Activated CD8-positive, alpha-beta memory T cell treated with anti-CD3 and anti-CD28 coated beads, Interleukin-2, amount 10 ng/mL, durations not matched to agents 7 days and 5 days (primary cell): ENCODE measurements at regions not wholly inside any gene's neighbourhood (a gene's known extent, or its start where the extent isn't known, plus 50 kb on each side); places are given as distances from the start of the nearest gene placed in this dataset.

Experiments used
- ATAC-seq: fragments of 150-1000 bp; cut with Tn5 transposase; one replicate; pipeline ENCODE4 v1.10.0; 2021; ENCODE audit warnings: moderate library complexity
- CTCF ChIA-PET: fragments of 350-600 bp; sonication (Branson Sonifier 250); formaldehyde crosslinking; loops from one replicate; lab custom pipeline; 2021; ENCODE audit warnings: antibody characterized with exemption; lab: Charles Lee
- DNase-seq: peaks from one replicate; pipeline ENCODE4 v3.0.0-alpha.2; 2020
- H3K27ac Mint-ChIP-seq: one replicate; pipeline ENCODE4 v1.8.0; 2021; ENCODE audit warnings: mild to moderate bottlenecking, mixed read lengths
- H3K27me3 Mint-ChIP-seq: one replicate; pipeline ENCODE4 v1.8.0; 2021; ENCODE audit warnings: mixed read lengths
- H3K36me3 Mint-ChIP-seq: one replicate; pipeline ENCODE4 v1.8.0; 2021; ENCODE audit warnings: mild to moderate bottlenecking, mixed read lengths
- H3K4me1 Mint-ChIP-seq: one replicate; pipeline ENCODE4 v1.8.0; 2021; ENCODE audit warnings: mixed read lengths
- H3K4me3 Mint-ChIP-seq: one replicate; pipeline ENCODE4 v1.8.0; 2021; ENCODE audit warnings: mild to moderate bottlenecking, moderate library complexity, mixed read lengths
- H3K9me3 Mint-ChIP-seq: one replicate; pipeline ENCODE4 v1.8.0; 2022; ENCODE audit warnings: low read depth, mixed read lengths

DNA sequence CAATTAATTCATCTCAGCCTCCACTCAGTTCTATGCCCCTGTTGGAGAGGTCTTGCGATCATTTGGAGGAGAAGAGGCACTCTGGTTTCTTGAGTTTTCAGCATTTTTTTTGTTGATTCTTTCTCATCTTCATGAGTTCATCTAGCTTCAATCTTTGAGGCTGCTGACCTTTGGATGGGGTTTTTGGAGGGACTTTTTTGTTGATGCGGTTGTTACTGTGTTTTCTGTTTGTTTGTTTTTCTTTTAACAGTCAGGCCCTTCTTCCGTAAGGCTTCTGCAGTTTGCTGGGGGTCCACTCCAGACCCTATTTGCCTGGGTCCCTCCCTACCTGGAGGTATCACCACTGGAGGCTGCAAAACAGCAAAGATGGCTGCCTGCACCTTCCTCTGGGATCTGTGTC is 149.9 kb upstream of the RBBP8 start:
- H3K36me3 Mint-ChIP-seq, result no peaks in the 10 kb centered on the region

DNA sequence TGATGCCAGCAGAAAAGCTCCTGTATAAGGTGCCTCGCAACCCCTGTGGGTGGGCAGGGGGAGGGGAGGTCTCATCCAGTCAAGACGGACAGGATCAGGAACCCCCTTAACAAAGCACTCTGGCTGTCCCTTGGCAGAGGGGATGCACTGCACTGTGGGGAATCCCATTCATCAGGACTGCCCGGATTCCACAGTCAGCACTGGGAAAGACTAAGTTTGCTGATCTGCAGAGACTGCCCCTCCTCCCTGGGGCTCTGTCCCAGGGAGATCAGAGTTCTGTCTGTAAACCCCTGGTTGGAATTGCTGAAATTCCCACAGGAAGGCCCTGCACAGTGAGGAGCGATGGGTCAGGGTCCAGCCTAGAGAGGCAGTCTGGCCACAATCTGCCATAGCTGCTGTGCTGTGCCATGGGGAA is 149.5 kb upstream of the RBBP8 start:
- Mint-ChIP-seq H3K36me3 (no peaks in the 10 kb centered on the region), H3K9me3 (no peaks in the 10 kb centered on the region), H3K27ac (no peak overlapping the region), H3K4me1 (no peaks in the 10 kb centered on the region), H3K27me3 (peaks cover 51% of the 10 kb centered on the region), H3K4me3 (no peak overlapping the region)
- DNase-seq (no peak), ATAC-seq (no peak)
- CTCF ChIA-PET, result no interaction called here

More for the DNA sequence above, 149.9 kb upstream of the RBBP8 start:
- ATAC-seq (no peak), DNase-seq (no peak)
- H3K4me3 Mint-ChIP-seq, result no peak overlapping the region
- no peak overlapping the region for H3K27ac Mint-ChIP-seq
- H3K4me1 Mint-ChIP-seq, result no peaks in the 10 kb centered on the region
- H3K9me3 Mint-ChIP-seq, result no peaks in the 10 kb centered on the region
- CTCF ChIA-PET, result no interaction called here
- H3K27me3 Mint-ChIP-seq, result peaks cover 47% of the 10 kb centered on the region

DNA sequence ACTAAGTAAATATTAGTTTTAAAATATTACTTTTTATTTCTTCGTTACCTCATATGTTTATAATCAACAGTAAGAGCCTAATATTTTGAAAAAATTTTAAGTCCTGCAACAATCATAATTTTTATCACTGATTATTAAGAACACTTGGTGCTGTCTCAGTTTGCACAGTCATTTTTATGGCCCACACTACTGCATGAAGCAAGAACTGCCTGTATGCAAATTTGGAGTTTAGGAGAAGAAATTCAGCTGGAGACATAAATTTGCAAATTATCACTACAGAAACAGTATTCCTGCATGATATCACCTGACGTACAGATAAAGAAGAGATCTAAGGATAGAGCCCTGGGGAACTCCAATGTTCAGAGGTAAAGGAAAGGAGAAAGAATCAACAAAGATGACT is 144.1 kb upstream of the RBBP8 start:
- Mint-ChIP-seq H3K36me3 (no peaks in the 10 kb centered on the region), H3K27ac (no peak overlapping the region), H3K27me3 (peaks cover 48% of the 10 kb centered on the region), H3K9me3 (no peaks in the 10 kb centered on the region), H3K4me3 (no peak overlapping the region), H3K4me1 (no peaks in the 10 kb centered on the region)
- DNase-seq, result no peak
- no peak for ATAC-seq
- CTCF ChIA-PET, result no interaction called here

DNA sequence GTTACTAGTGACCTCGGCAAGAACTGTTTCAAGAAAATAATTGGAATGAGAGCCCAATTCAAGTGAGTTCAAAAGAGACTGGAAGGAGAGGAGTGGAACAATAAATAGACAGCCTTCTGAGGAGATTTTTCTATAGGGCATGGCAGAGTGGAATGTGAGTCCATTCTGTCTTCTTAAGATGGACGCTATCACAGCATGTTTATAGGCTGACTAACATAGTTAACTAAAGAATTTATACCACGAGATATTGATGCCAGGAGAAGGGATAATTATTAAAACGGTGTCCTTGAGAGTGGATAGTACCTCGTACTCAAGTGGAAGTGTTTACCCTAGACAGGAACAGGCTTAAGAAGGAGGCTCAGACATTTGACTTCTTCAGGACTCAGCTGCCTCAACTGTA is 143.5 kb upstream of the RBBP8 start:
- ATAC-seq (no peak), DNase-seq (no peak)
- Mint-ChIP-seq H3K4me1 (no peaks in the 10 kb centered on the region), H3K9me3 (no peaks in the 10 kb centered on the region), H3K27ac (no peak overlapping the region), H3K36me3 (no peaks in the 10 kb centered on the region), H3K4me3 (no peak overlapping the region), H3K27me3 (peaks cover 51% of the 10 kb centered on the region)
- CTCF ChIA-PET, result no interaction called here

DNA sequence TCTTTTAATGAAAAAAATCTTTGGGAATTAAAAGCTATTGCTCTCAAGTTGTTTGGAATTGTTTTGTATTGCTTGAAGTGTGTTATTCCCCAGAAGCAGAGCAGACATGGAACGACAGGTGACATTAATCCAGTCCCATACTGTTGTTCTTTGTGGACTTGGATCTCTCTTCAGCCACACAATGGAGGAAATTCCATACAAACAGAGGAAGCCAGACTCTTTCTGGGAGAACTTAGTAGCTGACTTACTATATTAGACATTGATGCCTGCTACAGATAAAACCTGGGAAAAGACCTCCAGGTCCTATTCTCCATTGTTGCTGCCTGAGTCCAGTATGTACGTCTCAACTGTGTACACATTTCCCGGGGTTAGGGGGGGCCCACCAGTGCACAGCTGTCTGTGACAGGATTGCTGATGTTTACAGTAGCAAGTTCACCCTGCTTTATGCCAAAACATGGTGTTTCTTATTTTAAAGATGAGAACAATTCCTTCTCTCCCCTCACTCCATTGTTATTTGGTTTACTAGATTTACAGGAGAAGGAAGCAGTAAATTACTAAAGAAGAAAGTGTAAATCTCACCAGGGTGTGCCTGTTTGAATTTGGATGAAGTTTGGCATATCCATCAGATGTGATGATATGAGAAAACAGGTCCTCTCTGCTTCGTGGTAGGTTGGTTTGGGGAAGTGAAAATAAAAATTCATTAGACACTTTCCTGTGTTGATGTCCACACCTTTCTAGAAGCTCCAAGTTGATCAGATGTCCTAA is 142.4 kb upstream of the RBBP8 start:
- Mint-ChIP-seq H3K9me3 (no peaks in the 10 kb centered on the region), H3K4me3 (no peak overlapping the region), H3K27ac (no peak overlapping the region), H3K4me1 (no peaks in the 10 kb centered on the region), H3K36me3 (no peaks in the 10 kb centered on the region), H3K27me3 (peaks cover 51% of the 10 kb centered on the region)
- ATAC-seq (no peak), DNase-seq (no peak)
- CTCF ChIA-PET, result no interaction called here

DNA sequence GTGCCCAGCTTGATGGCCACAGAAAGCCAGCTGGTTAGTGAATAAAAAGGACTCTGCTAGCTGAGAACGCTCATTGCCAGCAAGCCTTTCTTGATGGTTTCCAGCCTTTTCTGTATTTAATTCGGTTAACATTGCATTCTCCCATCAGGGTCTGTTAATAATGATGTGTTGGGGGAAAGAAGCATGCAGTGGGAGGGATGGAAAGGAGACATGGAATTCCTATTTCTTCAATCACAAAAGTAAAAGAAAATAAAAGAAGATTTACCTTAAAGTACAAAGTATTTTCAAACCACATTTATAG is 141.9 kb upstream of the RBBP8 start:
- no peak overlapping the region for H3K27ac Mint-ChIP-seq
- no peak overlapping the region for H3K4me3 Mint-ChIP-seq
- DNase-seq, result no peak
- CTCF ChIA-PET, result no interaction called here
- no peaks in the 10 kb centered on the region for H3K36me3 Mint-ChIP-seq
- no peaks in the 10 kb centered on the region for H3K4me1 Mint-ChIP-seq
- H3K27me3 Mint-ChIP-seq, result peaks cover 47% of the 10 kb centered on the region
- H3K9me3 Mint-ChIP-seq, result no peaks in the 10 kb centered on the region
- ATAC-seq, result no peak

DNA sequence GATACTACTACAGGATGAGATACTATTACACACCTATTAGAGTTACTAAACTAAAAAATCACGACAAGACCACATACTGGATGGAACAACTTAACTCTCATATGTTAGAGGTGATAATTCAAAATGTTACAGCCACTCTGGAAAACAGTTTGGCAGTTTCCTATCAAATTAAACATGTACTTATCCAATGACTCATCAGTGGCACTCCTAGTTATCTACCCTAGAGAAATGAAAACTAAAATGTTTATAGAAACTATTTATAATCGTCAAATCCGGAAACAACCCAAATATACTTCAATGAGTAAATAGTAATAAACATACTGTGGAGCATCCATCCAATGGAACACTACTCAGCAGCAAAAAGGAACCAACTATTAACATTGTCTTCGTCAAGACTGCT is 137.0 kb upstream of the RBBP8 start:
- H3K36me3 Mint-ChIP-seq, result no peaks in the 10 kb centered on the region
- H3K27me3 Mint-ChIP-seq, result peaks cover 34% of the 10 kb centered on the region
- H3K4me3 Mint-ChIP-seq, result no peak overlapping the region
- ATAC-seq, result no peak
- H3K9me3 Mint-ChIP-seq, result no peaks in the 10 kb centered on the region
- H3K4me1 Mint-ChIP-seq, result no peaks in the 10 kb centered on the region
- no peak overlapping the region for H3K27ac Mint-ChIP-seq
- CTCF ChIA-PET, result no interaction called here
- no peak for DNase-seq

DNA sequence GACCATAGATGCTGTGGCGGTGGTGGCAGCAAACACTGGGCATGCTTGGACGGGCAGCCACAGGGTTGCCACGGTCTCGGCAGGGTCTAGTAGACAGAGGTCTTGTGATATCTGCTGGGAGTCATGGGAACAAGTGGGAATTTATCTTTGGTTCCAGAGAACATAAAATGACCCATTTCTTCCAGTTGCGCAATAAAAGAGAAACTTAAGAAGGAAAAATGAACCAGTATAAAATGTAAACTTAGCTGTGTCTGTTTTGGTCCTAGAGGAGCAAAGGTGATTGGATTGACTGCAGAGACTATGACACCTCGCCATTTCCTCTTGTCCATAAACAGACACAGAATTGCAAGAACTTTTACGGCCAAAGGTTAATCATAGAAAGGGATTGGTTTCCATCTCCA is 132.6 kb upstream of the RBBP8 start:
- Mint-ChIP-seq H3K36me3 (no peaks in the 10 kb centered on the region), H3K27ac (no peak overlapping the region), H3K9me3 (no peaks in the 10 kb centered on the region), H3K4me1 (no peaks in the 10 kb centered on the region), H3K4me3 (no peak overlapping the region), H3K27me3 (peaks cover 26% of the 10 kb centered on the region)
- ATAC-seq (no peak), DNase-seq (no peak)
- CTCF ChIA-PET, result interaction anchor here (0.9 to 2.9 kb wide), 6 partner anchors 8 to 612 kb away, joined by 3 to 12 read pairs (median 4); no protein-coding TSS in a partner anchor

DNA sequence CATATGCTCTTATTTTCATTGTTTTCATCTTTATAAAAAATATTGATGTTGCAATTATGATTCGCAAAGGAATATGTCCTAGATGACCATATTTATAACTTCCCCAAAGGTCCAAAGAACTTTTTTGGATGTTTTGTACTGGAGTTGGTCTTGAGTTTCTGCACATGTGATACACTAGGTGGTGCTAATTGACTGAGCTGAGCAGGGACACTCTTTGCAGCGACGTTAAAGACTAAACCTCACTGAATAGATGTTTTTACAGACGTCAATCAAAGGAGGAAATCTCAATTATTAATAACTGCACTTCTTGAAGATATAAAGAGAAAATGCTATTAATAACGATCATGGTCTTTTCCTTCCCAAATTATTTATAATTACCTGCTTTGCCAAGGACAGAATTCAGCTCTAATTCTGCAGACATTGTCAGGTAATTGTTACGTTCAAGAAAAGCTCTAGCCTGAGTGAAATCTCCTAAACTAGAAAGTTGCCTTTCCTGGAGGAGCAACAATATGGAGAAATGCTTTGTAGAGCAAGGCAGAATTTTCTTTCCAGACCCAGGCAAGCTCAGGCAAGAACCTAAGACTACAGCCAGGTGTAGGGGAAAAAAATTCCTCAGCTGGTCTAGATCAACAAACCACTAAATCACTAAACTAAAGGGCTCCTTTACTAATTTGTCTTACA is 119.3 kb upstream of the RBBP8 start:
- CTCF ChIA-PET, result interaction anchor here (0.5 to 1.9 kb wide), 8 partner anchors 11 to 1628 kb away, joined by 3 to 8 read pairs (median 5); no protein-coding TSS in a partner anchor
- H3K9me3 Mint-ChIP-seq, result no peaks in the 10 kb centered on the region
- H3K27me3 Mint-ChIP-seq, result peaks cover 51% of the 10 kb centered on the region
- H3K36me3 Mint-ChIP-seq, result no peaks in the 10 kb centered on the region
- H3K4me3 Mint-ChIP-seq, result no peak overlapping the region
- ATAC-seq, result peak; percentile 49
- DNase-seq, result no peak
- H3K27ac Mint-ChIP-seq, result no peak overlapping the region
- peaks cover 2% of the 10 kb centered on the region for H3K4me1 Mint-ChIP-seq

DNA sequence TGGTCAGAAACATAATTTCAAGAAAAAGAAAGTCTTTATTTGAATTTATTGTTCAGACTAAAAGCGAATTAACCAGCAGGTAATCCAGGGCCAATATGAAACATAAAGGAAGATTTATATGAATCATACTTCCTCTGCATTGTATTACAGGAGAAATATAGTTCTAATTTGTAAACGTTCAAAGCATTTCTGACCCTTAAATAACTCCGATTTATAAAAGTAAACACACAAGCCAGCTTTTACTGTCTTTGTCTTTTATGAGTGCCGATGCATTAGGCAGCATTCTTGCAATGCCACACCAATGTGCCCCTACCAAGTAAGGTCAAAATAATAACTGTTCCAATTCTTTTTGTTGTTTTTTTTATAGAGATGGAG is 118.8 kb upstream of the RBBP8 start:
- CTCF ChIA-PET, result interaction anchor here (0.5 to 1.9 kb wide), 7 partner anchors 12 to 1628 kb away, joined by 3 to 8 read pairs (median 5); no protein-coding TSS in a partner anchor
- ATAC-seq, result no peak
- no peak for DNase-seq
- Mint-ChIP-seq H3K4me1 (peaks cover 2% of the 10 kb centered on the region), H3K9me3 (no peaks in the 10 kb centered on the region), H3K4me3 (no peak overlapping the region), H3K36me3 (no peaks in the 10 kb centered on the region), H3K27me3 (peaks cover 50% of the 10 kb centered on the region), H3K27ac (no peak overlapping the region)

DNA sequence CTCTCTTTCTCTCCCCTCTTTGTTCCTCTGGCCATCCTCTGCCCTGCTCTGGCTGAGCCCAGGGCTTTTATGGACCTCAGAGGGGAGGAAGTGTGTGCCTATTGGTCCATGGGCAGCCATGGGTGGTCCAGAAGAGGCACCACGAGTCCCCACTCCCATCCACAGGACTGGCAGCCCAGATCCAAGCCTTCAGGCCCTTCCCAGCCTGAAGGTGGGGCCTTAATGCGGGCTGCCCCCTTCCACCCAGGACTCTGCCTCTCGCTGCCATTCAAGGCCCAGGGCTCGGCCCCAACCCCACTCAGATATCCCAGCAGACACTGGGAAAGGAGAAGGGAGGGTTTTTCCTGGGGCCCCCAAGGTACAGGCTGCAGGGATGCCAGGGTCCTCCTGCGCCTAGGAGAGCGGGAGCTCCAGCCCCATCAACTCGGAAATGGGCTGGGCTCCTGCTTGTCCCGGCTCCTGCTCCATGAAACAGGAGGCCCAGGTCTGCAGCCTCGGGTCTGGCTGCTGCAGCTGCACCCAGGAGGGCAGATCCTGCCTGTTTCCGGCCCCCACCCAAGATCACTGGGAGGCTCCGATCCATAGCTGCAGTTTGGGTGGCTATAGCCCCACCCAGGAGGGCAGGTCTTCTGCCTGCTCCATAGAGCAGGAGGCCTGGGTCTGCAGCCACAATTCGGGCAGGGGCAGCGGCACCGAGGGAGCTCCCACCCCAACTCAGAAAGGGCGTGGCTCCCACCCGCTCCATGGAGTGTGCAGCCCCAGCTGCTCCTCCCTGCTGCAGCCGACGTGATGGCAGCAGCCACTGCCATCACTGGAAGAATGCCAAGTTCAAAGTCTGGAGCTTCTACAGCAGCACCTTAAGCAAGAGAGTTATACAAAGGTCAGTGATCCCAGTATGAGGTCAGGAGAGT is 116.6 kb upstream of the RBBP8 start:
- CTCF ChIA-PET, result interaction anchor here (0.9 to 2.1 kb wide), 2 partner anchors 18 to 113 kb away, joined by 3 to 6 read pairs; no protein-coding TSS in a partner anchor
- Mint-ChIP-seq H3K36me3 (no peaks in the 10 kb centered on the region), H3K27ac (no peak overlapping the region), H3K4me1 (peaks cover 2% of the 10 kb centered on the region), H3K4me3 (no peak overlapping the region), H3K27me3 (peaks cover 42% of the 10 kb centered on the region), H3K9me3 (no peaks in the 10 kb centered on the region)
- no peak for DNase-seq
- ATAC-seq, result no peak

DNA sequence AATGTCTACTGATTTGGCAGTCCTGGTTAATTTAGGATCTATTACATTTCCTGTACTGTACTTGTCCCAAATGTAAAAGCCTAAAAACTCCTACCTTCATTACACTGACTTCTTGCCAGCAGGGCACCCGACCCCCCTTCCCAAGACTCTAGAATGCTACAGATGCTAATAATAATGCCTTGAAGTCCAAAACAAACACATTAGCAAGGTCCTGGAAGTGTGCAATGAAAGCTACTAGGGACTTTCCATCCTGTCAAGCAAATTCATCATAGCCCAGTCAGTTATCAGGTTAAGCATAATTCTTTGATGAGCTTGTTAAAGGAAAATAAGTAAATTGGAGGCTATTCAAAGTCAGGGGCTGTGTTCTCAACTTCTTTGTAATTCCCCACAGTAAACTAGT is 115.3 kb upstream of the RBBP8 start:
- Mint-ChIP-seq H3K27me3 (peaks cover 31% of the 10 kb centered on the region), H3K4me3 (no peak overlapping the region), H3K27ac (no peak overlapping the region), H3K4me1 (peaks cover 2% of the 10 kb centered on the region), H3K9me3 (no peaks in the 10 kb centered on the region), H3K36me3 (no peaks in the 10 kb centered on the region)
- ATAC-seq (no peak), DNase-seq (no peak)
- CTCF ChIA-PET, result interaction anchor here (0.6 kb wide), 1 partner anchor 17 kb away, joined by 3 read pairs; no protein-coding TSS in a partner anchor

DNA sequence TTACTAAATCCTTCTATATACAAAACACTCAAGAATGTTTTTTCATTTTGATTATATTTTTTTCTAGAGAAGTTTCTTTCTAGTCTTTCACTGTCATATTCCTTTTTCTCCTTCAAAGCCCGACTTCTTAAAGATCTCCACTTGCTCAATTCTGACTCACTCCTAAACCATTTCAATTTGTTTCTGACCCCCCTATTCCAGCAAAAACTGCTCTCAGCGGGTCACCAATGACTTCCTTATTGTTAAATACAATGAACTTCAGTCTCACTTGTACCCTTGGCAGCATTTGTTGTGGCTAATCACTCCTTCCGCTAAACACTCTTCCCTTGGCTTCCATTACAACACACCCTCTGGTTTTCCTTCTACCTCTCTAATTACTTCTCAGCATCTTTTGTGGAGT is 111.1 kb upstream of the RBBP8 start:
- H3K4me3 Mint-ChIP-seq, result no peak overlapping the region
- H3K27ac Mint-ChIP-seq, result no peak overlapping the region
- no peak for ATAC-seq
- H3K9me3 Mint-ChIP-seq, result no peaks in the 10 kb centered on the region
- H3K4me1 Mint-ChIP-seq, result no peaks in the 10 kb centered on the region
- no peaks in the 10 kb centered on the region for H3K36me3 Mint-ChIP-seq
- H3K27me3 Mint-ChIP-seq, result peaks cover 29% of the 10 kb centered on the region
- DNase-seq, result no peak
- CTCF ChIA-PET, result no interaction called here
